ENCODE measurements at regions not wholly inside any gene's neighbourhood (a gene's known extent, or its start where the extent isn't known, plus 50 kb on each side); places are given as distances from the start of the nearest gene placed in this dataset.

DNA sequence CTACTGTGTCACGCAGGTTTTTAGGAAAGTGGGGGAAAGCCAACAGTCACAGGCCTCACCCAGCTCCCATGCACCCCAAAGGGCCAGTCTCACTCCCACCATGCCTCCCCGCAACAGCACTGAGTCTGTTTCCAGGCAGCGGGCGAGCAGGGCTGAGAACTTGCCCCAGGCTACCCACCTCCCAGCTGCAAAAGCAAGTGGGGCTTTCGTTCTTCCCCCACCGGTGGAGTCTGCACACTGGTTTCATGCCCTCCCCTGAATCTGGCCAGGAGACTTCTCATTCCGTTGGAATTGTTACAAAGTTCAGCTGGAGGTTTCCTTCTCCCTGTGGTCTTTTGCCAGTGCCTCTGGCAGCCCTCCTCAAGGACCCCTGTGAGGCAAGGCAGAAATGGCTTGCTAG is 53.6 kb upstream of the KCNJ15 start:
- DNase-seq = no peak

DNA sequence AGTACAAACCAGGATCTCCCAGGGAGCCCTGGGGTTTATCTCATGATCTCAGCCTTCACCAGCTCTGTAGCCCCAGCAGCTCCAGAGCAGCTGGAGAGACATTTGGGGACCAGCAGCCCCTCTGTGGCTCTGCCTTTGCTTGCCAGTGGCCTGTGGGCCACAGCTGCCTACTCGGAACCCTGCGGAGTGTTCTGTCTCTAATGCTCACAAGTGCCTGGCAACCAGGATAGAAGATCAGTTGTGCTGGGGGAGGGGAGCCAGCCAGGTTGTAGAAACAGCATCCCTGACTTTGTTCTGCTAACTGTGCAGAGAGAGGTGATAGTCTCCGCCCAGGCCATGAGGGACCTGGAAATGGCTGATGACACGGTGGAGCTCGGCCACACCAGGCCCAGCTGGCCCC is 50.9 kb upstream of the KCNJ15 start:
- no peak for DNase-seq

DNA sequence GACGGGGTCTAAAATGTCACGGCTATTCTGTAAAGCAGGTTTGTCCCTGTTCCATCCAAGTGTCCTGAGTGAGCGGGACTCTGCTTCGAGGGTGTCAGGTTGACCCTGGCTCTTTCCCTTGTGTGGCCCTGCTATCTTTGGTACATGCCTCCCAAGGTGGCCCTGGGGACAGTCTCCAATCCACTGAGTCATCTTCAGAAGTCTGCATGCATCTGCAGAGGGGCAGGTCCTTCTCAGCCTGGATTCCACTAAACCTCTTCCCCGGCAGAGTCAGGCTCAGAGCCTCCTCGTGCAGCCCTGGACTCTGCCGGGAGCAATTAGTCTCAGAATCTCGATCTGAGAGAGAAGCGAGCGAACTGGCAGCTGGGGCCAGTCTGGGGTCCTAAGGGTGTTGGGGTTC is 50.1 kb upstream of the KCNJ15 start:
- no peak for DNase-seq

Measured in C1 segment of cervical spinal cord (tissue), 14 donors.